ENCODE measurements at regions not wholly inside any gene's neighbourhood (a gene's known extent, or its start where the extent isn't known, plus 50 kb on each side); places are given as distances from the start of the nearest gene placed in this dataset.

- DNase-seq: no peak
- Histone ChIP-seq H3K36me3 (replicated peaks; ENCODE audit: control insufficient read depth, insufficient read depth, low read length) (no peaks in the 10 kb centered on the region), H3K27me3 (ENCODE audit: control insufficient read depth, insufficient read depth, low read length) (peaks cover 54% of the 10 kb centered on the region), H3K4me3 (ENCODE audit: insufficient read depth, low read depth, low read length) (no peak overlapping the region)
Measured at GRCh38 chr15:96092186-96092585, 238.3 kb upstream of the NR2F2 start.

GRCh38 chr15:96093063-96093462 lies 237.4 kb upstream of the NR2F2 start:
- Histone ChIP-seq H3K4me3 (ENCODE audit: insufficient read depth, low read depth, low read length) (no peak overlapping the region), H3K36me3 (replicated peaks; ENCODE audit: control insufficient read depth, insufficient read depth, low read length) (no peaks in the 10 kb centered on the region), H3K27me3 (ENCODE audit: control insufficient read depth, insufficient read depth, low read length) (peaks cover 48% of the 10 kb centered on the region)
- DNase-seq: no peak

GRCh38 chr15:96097661-96098060 lies 232.8 kb upstream of the NR2F2 start:
- no peak overlapping the region for H3K4me3 ChIP-seq (ENCODE audit: insufficient read depth, low read depth, low read length)
- H3K27me3 ChIP-seq (ENCODE audit: control insufficient read depth, insufficient read depth, low read length): peaks cover 6% of the 10 kb centered on the region
- no peak for DNase-seq
- H3K36me3 ChIP-seq (replicated peaks; ENCODE audit: control insufficient read depth, insufficient read depth, low read length): no peaks in the 10 kb centered on the region

- Histone ChIP-seq H3K27me3 (ENCODE audit: control insufficient read depth, insufficient read depth, low read length) (no peaks in the 10 kb centered on the region), H3K36me3 (replicated peaks; ENCODE audit: control insufficient read depth, insufficient read depth, low read length) (no peaks in the 10 kb centered on the region), H3K4me3 (ENCODE audit: insufficient read depth, low read depth, low read length) (no peak overlapping the region)
- no peak for DNase-seq
Measured at GRCh38 chr15:96102631-96103030, 227.9 kb upstream of the NR2F2 start.

GRCh38 chr15:96106181-96106580 lies 224.3 kb upstream of the NR2F2 start:
- H3K4me3 ChIP-seq (ENCODE audit: insufficient read depth, low read depth, low read length): no peak overlapping the region
- H3K36me3 ChIP-seq (replicated peaks; ENCODE audit: control insufficient read depth, insufficient read depth, low read length): no peaks in the 10 kb centered on the region
- no peaks in the 10 kb centered on the region; the same call in 1 of the 2 replicates for H3K27me3 ChIP-seq (ENCODE audit: control insufficient read depth, insufficient read depth, low read length)
- DNase-seq: no peak

- no peaks in the 10 kb centered on the region; the same call in 1 of the 2 replicates for H3K27me3 ChIP-seq (ENCODE audit: control insufficient read depth, insufficient read depth, low read length)
- H3K36me3 ChIP-seq (replicated peaks; ENCODE audit: control insufficient read depth, insufficient read depth, low read length): no peaks in the 10 kb centered on the region
- no peak for DNase-seq
- no peak overlapping the region for H3K4me3 ChIP-seq (ENCODE audit: insufficient read depth, low read depth, low read length)
Measured at GRCh38 chr15:96106628-96107027, 223.9 kb upstream of the NR2F2 start.

- H3K36me3 ChIP-seq (replicated peaks; ENCODE audit: control insufficient read depth, insufficient read depth, low read length): no peaks in the 10 kb centered on the region
- no peak for DNase-seq
- no peaks in the 10 kb centered on the region; the same call in 1 of the 2 replicates for H3K27me3 ChIP-seq (ENCODE audit: control insufficient read depth, insufficient read depth, low read length)
- H3K4me3 ChIP-seq (ENCODE audit: insufficient read depth, low read depth, low read length): no peak overlapping the region
Measured at GRCh38 chr15:96107916-96108315, 222.6 kb upstream of the NR2F2 start.

- H3K4me3 ChIP-seq (ENCODE audit: insufficient read depth, low read depth, low read length): no peak overlapping the region
- no peaks in the 10 kb centered on the region; the same call in 1 of the 2 replicates for H3K27me3 ChIP-seq (ENCODE audit: control insufficient read depth, insufficient read depth, low read length)
- no peaks in the 10 kb centered on the region for H3K36me3 ChIP-seq (replicated peaks; ENCODE audit: control insufficient read depth, insufficient read depth, low read length)
- DNase-seq: no peak
Measured at GRCh38 chr15:96108405-96108804, 222.1 kb upstream of the NR2F2 start.

GRCh38 chr15:96109820-96110219 lies 220.7 kb upstream of the NR2F2 start:
- no peak for DNase-seq
- no peak overlapping the region for H3K4me3 ChIP-seq (ENCODE audit: insufficient read depth, low read depth, low read length)
- no peaks in the 10 kb centered on the region for H3K36me3 ChIP-seq (replicated peaks; ENCODE audit: control insufficient read depth, insufficient read depth, low read length)
- no peaks in the 10 kb centered on the region; the same call in 1 of the 2 replicates for H3K27me3 ChIP-seq (ENCODE audit: control insufficient read depth, insufficient read depth, low read length)

- H3K36me3 ChIP-seq (replicated peaks; ENCODE audit: control insufficient read depth, insufficient read depth, low read length): no peaks in the 10 kb centered on the region
- H3K27me3 ChIP-seq (ENCODE audit: control insufficient read depth, insufficient read depth, low read length): no peaks in the 10 kb centered on the region; the same call in 1 of the 2 replicates
- DNase-seq: no peak
- no peak overlapping the region for H3K4me3 ChIP-seq (ENCODE audit: insufficient read depth, low read depth, low read length)
Measured at GRCh38 chr15:96112018-96112417, 218.5 kb upstream of the NR2F2 start.

GRCh38 chr15:96115642-96116041 lies 214.9 kb upstream of the NR2F2 start:
- H3K36me3 ChIP-seq (replicated peaks; ENCODE audit: control insufficient read depth, insufficient read depth, low read length): no peaks in the 10 kb centered on the region
- H3K27me3 ChIP-seq (ENCODE audit: control insufficient read depth, insufficient read depth, low read length): no peaks in the 10 kb centered on the region
- no peak overlapping the region for H3K4me3 ChIP-seq (ENCODE audit: insufficient read depth, low read depth, low read length)
- no peak for DNase-seq

- no peak for DNase-seq
- Histone ChIP-seq H3K36me3 (replicated peaks; ENCODE audit: control insufficient read depth, insufficient read depth, low read length) (no peaks in the 10 kb centered on the region), H3K27me3 (ENCODE audit: control insufficient read depth, insufficient read depth, low read length) (no peaks in the 10 kb centered on the region), H3K4me3 (ENCODE audit: insufficient read depth, low read depth, low read length) (no peak overlapping the region)
Measured at GRCh38 chr15:96117270-96117669, 213.2 kb upstream of the NR2F2 start.

- H3K36me3 ChIP-seq (replicated peaks; ENCODE audit: control insufficient read depth, insufficient read depth, low read length): no peaks in the 10 kb centered on the region
- H3K27me3 ChIP-seq (ENCODE audit: control insufficient read depth, insufficient read depth, low read length): no peaks in the 10 kb centered on the region
- DNase-seq: no peak
Measured at GRCh38 chr15:96119734-96120133, 210.8 kb upstream of the NR2F2 start.

GRCh38 chr15:96121086-96121920 lies 209.2 kb upstream of the NR2F2 start:
- Histone ChIP-seq H3K4me3 (ENCODE audit: insufficient read depth, low read depth, low read length) (no peak overlapping the region), H3K27me3 (ENCODE audit: control insufficient read depth, insufficient read depth, low read length) (no peaks in the 10 kb centered on the region), H3K36me3 (replicated peaks; ENCODE audit: control insufficient read depth, insufficient read depth, low read length) (no peaks in the 10 kb centered on the region)
- no peak for DNase-seq

More at GRCh38 chr15:96119734-96120133, 210.8 kb upstream of the NR2F2 start:
- no peak overlapping the region for H3K4me3 ChIP-seq (ENCODE audit: insufficient read depth, low read depth, low read length)
